Retina (tissue), 1 donor: ENCODE measurements at regions not wholly inside any gene's neighbourhood (a gene's known extent, or its start where the extent isn't known, plus 50 kb on each side); places are given as distances from the start of the nearest gene placed in this dataset.

Experiments
- DNase-seq: peaks from one replicate; pipeline ENCODE4 v3.0.0-alpha.2; 2016

DNA sequence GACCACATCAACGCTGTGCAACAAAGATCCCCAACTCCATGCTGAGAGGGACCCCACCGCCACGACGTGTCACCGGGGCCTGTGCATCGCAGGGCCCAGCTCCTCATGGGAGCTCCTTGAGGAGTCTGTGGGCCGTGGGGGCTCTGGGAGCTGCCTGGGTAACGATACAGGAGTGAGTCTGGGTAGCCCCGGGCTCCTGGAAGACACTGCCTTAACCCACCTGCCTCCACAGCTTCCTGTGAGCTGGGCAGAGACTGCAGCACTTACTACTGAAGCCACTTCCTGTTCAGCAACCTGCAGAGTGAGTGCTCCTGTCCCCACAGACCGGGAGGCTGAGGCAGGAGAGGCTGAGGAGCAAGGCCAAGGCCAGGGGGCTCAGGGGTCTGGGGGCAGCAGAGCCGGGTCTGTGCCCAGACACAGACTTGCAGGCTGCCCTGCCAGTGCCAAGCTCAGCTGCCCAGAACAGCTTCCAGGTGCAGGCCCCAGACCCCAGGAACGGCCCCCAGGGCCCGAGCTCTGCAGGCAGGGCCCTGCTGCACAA, 226.7 kb downstream of the BRD1 start:
- DNase-seq: no peak

DNA sequence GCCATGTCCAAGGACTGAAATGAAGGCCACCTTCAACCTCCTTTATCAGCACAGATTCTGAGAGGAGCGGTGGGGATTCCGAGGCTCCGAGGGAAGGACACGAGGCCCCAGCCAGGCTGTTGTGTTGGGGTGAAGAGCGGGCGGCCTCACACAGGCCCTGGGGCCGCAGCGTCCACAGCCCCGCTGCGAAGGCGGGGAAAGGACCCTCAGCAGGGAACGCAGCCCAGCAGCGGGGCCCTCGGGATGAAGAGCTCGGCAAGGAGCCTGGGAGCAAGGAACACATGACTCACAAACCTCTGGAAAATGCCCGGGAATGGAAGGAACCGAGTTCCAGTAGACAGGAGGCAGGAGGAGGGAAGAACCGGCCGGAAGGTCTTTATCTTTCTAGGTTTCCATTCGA, 227.2 kb downstream of the BRD1 start:
- no peak for DNase-seq

DNA sequence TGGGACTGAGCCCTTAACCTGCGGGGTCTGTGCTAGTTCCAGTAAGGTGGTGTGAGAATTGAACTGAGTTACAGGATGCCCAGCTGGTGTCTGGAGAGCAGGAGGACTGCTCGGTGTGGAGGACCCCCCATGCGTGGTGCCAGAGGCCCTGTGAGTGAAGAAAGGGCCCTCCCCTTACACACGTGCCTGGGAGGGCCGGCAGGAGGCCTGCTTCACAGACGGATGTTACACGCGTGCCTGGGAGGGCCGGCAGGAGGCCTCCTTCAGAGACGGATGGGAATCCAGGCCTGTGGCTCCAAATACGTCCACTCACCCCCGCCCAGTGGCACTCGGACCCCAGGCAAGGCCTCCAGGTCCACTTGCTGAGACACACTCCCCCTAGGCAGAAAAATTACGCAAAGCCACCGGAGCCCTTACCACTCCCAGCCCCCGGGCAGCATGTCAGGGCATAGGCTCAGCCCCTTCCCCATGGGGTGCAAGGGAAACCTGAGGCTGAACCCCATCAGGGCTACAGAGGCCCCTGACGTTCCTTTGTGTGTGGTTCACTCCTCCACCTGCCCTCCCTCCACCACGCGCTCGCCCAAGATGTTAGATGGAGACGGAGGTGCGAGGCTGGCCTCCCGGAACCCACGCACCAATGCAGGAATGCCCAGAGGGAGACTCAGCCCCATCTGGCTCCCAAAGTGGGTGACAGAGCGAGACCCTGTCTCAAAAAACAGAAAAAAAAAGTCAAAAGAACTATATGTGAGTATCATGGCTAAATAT, 227.8 kb downstream of the BRD1 start:
- no peak for DNase-seq

DNA sequence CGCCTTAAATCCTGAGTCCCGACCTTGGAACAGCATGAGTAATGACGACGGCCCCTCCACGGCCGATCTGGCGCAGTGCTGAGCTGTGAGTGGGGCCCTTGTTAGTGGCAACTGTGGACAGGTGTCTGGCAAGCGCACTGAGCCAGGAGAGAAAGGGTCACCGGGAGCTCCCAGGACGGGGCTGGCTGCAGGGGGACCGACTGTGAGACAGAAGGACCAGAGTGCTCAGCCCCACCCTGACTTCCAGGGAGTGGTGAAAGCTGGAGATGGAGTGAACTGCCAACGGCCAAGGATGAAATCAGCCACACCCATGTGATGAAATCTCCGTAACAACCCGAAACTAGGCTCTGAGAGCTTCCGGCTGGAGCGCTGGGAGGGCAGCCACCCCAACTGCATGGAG, 228.6 kb downstream of the BRD1 start:
- no peak for DNase-seq

DNA sequence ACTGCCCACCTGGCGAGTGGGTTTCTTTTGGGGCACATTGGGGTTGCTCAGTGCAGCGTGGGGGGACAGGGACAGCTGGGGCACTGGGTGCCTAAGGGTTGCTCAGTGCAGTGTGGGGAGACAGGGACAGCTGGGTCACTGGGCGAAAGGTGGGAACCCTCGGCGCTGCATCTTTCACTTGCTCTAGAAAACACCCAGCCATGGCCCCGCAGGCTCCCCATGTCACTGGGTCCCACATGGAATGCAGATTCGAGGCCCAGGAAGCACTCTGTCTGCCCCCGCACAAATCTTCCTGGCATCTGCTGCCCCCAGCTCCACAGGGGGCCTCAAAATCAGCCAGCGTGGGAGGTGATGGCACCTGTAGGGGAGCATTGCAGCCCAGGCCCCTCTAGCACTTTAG, 229.3 kb downstream of the BRD1 start:
- DNase-seq: no peak

DNA sequence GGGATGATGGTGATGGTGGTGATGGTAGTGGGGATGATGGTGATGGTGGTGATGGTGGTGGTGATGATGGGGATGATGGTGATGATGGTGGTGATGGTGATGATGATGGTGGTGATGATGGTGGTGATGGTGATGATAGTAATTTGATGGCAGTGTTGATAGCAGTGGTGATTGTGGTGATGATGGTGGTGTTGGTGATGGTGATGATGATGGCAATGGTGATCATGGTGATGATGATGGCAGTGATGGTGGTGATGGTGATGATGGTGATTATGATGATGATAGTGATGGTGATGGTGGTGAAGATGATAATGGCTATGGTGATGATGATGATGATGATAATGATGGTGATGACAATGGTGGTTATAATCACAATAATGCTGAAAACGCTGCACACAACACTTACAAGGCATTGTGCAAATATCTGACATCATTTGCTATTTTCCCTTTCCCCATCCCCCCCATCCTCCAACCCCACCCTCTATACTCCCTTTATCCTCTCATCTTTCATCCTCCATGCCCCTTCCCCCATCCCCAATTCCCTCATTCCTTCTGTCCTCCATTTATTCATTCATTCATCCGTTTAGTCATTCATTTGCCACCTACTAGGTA, 230.1 kb downstream of the BRD1 start:
- DNase-seq: no peak

DNA sequence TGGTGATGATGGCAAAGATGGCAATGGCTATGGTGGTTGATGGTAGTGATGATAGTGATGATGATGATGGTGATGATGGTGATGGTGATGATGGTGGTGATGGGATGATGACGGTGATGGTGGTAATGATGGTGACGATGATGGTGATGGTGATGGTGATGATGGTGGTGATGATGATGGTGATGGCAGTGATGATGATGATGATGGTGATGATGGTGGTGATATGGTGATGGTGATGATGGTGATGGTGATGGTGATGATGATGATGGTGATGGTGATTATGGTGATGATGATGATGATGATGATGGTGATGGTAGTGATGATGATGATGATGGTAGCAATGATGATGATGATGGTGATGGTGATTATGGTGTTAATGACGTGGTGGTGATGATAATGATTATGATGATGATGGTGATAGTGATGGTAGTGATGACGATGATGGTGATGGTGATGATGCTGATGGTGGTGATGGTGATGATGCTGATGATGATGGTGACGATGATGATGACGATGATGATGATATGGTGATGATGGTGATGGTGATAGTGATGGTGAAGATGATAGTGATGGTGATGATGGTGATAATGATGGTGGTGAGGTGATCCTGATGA, 232.1 kb downstream of the BRD1 start:
- DNase-seq: no peak

DNA sequence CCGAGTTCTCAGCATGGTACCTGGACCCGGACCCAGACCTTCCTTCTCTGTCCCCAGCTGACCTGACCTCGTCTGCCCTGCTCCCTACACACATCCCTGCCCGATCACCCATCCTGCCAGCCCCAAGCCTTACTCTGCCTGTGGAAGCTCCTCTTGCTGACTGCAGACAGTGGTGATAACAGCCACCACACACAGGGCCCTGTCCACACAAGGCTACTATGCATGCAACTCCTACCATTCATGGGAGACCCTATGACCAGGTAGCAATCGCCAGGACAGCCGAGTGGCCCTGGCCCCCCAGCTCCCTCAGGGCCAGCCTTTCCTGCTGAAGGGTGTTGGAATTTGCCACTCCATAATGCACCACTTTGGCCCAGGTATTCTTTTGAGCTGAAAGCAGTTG, 233.6 kb downstream of the BRD1 start:
- DNase-seq: no peak

DNA sequence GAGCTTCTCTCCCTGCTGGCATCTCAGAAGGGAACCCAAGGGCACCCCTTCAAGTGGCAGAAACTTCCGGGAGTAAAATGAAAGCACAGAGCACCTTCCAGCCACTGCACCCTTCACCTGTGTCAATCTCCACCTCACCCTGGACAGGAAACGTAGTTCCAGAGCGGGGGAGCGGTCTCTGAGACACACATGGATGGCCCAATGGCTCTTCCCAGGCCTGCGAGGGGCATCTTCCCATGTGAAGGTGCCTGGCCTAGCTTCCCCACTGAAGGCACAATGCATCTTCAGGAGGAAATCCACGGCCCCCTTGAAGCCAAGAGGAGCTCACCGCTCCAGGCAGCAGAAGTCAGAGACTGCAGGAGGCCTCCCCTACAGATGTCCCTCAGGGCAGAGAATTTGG, 234.2 kb downstream of the BRD1 start:
- DNase-seq: no peak

DNA sequence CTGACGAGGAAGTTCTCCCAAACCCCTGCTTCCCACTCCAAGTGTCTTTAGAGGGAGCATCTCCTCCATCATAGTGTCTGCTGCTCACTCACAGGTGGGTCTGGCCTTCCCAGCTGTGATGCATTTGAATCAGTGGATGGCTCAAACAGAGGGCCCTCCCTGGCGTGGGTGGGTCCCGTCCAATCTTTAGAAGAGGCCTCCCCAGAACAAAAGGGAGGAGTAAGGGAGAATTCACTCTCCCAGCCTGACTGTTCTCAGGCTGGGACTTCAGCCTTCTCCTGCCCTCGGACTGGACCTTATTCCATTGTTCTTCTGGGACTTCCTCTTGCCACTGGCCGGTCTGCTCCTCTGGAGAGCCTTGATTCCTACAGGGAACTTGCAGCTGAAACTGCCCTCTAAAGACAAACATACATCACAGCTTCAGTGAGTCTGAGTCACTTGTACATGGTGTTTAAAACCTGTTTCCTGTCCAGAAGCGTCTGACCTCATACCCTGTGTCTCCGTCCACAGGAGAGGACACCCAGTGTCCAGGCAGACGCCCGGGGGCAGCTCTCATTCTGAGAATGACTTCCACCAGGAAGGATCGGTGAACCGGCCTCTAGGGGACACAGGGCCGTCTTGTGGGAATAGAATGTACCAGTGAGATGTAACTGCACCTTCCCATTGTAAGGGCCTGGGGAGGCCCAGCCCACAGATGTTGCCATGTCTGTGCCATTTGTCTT, 234.7 kb downstream of the BRD1 start:
- no peak for DNase-seq

DNA sequence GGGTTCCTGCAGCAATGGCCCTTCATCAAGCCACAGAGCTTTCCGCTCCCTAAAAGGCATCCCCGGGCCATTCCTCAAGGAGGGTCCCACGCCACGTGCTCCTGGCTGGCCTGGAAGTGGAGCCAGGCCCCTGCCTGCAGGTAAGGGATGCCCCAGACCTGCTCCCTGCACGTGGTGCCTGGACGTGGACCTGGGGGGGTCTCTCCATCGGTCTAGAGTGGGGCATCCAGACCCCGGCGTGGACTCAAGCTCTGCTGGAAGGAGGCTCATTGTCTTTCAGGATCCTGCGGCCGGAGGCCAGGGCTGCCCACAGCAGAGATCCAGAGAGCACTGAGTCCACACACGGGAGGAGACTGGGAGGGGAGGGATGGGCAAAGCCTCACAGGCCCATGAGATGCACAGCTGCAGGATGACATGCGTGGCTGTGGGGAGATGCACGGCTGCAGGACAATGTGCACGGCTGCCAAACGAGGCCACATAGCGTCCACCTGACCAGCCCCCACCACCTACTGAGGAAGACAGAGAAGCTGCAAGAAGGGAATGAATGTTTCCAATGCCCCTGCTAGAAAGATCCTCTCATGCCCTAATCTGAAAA, 236.7 kb downstream of the BRD1 start:
- DNase-seq: no peak

DNA sequence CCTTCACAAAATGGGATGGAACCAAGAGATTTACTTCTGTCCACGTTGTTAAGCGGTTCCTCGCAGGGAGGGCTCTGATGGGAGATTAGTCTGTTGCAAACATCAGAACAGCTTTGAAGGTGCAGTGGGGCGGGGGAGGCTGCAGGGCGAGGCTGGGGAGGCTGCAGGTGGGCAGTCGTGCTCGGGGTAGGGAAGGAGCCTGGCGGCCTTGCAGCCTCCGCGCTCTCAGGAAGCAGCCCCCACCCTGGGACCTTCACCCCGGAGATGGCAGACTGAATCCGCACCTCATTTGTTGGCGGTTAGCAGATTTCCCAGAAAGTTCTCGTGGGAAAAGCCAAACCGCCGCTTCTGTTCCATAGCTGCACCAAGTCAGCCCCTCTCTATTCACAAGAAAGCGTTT, 237.3 kb downstream of the BRD1 start:
- no peak for DNase-seq

DNA sequence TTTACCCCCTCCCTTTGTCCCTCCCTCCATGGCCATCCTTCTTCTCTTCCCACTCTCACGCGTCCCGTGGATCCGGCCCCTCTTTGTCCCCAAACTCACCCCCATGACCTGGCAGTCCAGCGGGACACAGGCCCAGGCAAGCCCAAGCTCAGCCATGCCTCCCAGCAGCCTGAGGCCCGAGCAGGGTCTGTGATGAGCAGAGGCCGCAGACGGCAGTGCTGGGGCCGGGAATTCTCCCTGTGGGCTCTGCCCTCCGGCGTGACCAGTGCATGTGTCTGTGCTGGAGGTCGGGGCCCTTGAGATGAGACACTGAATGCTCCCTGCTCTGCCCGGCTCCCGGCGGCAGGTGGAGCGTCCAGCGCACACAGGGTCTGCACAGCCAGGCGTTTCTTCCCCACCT, 237.9 kb downstream of the BRD1 start:
- DNase-seq: no peak

DNA sequence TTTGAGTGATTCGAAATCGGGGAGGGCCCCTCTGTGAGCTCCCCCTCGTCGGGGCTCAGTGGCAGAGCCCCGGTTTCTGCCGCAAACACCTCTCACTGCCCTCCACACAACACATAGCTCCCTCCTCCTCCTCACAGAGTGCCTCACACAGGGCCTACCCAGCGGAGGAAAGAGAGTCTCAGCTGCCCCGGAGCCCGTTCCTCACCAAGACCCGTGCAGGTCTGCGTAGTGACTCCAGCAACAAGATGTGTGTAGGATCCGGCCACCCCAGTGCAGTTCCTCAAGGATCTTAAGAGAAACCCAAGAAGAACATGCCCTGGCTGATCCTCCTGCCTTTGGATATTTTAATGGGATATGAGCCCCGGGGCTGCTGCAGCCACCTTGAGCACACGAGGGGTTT, 238.4 kb downstream of the BRD1 start:
- no peak for DNase-seq

DNA sequence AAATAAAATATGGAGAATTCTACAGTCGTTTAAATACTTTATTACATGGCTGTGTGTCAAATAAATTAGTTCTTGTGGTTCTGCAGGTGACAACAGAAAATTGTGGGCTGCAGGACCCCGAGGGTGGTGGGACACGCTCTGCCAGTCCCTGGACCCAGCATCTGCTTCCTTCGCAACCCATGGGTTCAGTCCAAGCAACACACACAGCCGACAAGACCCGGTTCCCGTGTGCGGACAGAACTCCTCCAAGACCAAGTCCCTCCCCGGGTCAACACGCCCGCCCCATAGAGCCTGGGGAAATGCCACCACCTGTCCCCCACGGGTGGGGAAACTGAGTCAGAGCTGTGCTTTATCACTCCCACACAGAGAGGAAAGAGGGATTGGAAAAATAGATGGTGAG, 238.9 kb downstream of the BRD1 start:
- DNase-seq: no peak

DNA sequence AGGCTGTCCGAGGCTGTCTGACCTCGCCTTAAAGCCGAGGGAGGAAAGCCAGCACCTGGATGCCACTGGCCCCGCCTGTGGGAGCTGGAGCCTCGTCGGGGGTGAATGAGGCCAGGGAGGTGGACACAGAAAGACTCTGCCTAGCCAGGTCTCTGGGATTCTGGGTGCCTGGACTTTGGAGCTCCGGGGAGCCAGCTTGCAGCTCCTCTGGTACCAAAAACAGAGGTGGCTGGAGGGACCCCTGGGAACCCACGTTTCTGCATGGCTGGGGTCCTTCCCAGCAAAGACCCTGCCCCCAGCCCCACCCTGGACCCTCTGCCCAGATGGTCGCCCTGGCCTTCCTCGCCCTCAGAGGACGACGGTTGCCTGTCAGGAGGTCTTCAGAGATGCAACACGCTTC, 239.7 kb downstream of the BRD1 start:
- no peak for DNase-seq

DNA sequence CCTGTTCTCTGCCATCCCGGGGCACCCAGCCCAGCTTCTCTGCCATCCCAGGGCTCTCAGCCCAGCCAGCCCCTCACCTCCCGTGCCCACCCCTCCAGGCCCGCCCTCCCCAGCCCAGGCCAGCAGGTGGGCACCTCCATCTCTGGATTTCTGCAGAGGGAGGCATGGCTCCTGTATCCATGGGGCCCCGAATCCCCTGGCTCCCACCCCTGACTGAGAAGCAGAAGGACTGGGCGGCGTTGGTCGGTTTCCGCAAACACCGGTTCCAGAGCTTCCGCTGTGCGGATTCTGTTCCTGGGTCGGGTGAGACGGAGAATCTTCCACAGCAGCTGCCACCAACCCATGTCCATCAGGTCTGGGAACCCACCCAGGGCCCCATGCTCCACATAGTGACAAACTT, 240.3 kb downstream of the BRD1 start:
- no peak for DNase-seq

DNA sequence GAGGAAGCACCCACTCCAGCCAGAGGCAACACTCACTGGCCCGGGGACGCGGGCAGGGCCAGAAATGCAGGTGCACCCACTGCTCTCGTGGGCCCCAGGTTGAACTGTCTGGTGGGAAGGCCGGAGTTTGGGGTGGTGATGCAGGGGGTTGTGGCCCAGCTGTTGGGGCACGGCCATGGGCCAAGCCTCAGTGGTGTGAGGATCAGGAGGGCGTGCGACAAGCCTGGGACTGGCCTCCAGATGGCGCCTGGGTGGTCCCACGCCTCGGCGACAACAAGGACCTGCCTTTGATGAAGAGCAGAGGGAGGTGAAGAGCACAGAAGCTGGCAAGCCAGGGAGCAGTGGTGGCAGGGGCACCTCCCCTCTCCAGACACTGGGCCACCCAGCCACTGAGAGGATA, 240.8 kb downstream of the BRD1 start:
- DNase-seq: no peak

DNA sequence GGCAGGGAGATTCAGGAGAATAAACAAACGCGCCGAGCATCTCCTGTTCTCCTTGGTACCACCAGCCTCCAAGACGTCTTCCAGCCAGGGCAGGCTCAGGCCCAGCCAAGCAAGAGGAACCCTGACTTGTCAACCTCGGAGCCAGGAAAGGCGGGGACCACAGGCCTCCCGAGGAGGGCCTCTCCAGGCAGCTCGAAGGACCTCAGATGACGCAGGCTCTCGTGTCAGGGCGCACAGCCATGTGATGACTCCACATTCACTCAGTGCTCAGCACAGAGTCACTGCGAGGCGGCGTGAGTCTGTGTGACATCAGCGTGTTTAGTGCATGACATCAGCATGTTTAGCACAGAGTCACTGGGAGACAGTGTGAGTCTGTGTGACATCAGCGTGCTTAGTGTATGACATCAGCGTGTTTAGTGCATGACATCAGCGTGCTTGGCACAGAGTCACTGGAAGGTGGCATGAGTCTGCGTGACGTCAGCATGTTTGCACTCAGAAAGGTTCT, 241.4 kb downstream of the BRD1 start:
- DNase-seq: no peak

DNA sequence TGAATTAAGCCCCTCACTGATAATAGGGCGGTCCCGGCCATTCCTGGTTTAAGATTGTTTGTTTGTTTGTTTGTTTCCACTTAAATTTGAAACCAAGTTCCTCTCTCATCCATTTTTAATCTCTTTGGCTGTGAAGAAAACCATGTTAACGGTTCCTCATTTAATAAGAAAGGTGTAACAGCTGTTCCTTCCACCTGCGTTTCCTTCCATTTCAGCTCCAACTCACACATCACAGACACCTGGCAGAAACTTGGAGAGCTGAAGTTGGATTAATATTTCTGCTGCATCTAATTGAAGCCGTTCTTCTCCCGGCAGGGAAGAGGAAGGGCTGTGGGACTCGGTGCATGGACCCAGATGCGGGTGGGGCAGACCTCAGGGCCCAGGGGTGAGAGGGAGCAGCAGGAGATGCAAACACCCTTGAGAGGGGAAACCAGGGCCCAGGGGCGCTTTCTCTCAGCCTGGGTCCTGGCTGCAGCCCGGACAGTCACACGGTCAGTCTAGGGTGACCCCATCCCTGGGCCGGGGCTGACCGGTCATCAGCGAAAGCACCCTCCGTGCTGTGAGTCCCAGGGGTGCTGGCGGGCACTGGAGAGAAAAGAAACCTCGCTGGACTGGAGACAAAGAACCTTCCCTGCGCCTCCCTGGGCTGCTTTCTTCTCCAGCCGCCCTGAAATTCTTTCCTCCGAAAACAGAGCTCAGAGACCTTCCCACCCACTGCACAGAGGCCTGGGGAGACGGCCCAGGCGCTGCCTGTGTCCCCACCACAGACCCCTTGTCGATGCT, 242.0 kb downstream of the BRD1 start:
- no peak for DNase-seq

DNA sequence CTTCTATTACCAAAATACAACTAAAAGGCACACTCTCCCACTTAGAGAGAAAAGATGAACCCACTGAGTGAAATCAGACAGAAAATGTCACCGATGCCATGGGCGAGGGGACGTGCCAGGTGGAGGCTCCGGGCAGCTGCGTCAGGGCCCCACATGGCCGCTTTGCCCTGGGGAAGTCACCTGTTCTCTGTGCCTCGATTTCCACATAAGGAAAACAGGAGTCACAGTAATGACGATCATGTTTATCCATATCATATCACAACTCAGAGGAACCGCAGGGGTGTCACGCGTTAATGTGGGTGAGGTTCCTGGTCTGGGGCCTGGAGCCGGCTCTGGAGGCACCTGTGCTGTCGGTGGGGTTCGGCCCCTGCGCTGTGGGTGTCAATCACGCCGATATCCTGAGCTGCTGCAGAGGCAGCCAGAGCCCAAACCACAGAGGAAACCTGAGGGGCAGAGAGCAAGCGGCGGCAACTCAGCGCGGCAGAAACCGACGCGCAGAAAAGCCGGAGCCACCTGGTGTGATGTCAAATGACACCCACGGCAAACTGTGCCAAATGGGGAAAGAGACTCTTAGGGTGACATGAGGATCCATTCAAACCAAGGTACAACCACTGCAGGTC, 243.7 kb downstream of the BRD1 start:
- no peak for DNase-seq

DNA sequence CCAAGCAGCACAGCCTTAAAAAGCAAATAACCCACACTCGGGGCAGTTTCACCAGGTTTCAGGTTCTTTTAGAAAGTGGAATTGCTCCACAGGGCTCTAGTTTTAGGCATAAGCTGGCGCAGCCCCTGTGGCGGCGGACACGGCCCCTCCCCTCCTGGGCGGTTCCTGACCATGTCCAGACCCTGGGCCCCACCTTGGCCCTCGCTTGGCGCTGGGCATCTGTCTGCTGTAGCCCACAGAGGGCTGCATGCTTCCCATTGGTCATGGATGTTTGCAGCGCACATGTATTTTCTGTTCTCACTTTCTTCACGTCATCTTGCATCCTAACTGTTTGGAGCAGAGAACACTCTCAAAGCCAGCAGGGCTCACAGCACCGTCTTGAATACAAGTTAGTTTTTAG, 244.3 kb downstream of the BRD1 start:
- no peak for DNase-seq
